Tongue (tissue), 1 donor: ENCODE measurements at regions not wholly inside any gene's neighbourhood (a gene's known extent, or its start where the extent isn't known, plus 50 kb on each side); places are given as distances from the start of the nearest gene placed in this dataset.

Source experiments
- DNase-seq: peaks from one replicate; pipeline ENCODE4 v3.0.0-alpha.2; 2015

DNA sequence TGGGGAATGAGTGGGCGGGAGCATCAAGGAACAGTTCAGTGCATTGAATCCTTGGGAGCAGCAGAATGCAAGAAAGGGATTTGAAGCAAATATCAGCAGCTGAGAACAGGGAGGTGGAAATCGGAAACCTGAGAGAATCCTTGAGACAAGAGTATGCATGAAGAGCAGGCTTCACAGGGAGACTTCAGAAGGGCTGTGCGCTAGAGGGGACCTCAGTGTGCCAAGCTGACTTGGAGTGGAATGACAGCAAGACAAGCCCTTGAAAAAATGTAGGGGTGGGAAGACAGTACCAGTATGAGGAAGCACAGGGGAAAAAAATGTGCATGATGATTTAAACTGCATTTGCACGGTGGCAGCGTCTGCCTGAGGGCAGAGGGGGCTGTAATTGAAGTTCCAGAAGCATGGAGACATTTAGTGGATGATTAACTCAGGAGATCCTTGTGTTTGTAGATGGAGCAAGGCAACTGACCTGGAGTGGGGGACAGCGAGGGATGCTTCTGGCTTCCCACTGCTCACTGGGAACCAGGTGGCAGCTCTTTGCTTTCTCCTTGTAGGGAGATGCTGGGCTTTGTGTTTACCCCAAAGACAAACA, 204.9 kb upstream of the PLET1 start:
- DNase-seq, result no peak

DNA sequence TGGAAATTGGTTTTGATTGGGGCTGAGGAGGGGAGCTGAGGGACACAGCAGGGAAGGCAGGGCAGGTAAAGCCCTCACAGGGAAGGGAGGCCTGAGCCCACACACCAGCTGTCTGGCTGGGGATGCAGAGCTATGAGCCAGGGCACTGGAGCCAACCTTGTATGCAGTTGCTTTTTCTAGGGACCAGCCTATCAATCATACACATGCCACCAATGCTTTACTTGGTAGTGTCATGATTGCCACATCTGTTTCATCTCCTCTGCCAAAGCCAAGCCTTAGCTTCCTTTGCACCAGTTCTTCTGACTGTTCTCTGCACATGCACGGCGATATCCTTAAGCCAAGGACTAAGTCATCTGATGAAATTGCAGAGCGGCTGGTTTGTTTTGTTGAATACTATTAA, 207.1 kb upstream of the PLET1 start:
- no peak for DNase-seq

DNA sequence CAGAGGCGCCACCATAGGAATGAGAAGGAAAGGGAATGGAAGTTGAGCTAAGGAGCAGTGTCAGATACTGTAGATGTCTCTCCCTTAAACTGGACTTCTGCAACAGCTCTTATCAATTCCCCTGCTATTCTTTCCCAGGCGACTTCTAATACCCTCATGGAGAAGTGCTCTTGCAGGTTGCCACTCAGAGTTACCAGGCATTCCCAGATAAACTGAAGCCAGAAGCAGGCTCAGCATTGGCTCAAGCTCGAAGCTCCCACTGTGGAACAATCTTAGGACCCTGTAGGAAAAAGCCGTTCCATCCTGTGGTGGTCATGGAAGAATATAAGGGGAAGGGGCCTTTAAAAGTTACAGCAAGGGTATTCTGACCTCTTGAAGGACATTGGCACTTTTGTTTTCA, 208.7 kb upstream of the PLET1 start:
- no peak for DNase-seq

DNA sequence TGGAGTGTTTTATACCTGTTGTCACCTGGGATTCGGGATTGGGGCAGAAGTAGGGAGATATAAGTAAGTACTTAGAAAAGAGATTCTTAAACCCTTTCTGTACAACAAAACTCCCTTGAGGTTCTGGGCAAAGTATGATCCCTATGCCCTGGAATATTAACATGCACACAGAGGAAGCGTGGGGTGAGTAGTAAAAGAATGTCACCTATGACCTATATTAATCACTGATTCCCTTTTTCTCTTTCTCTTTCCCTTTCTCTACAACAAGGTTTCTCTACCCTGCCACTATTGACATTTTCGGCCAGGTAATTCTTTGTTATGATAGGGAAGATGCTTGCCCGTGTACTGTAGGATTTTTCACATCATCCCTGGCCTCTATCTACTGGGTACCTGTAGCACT, 209.7 kb upstream of the PLET1 start:
- no peak for DNase-seq

DNA sequence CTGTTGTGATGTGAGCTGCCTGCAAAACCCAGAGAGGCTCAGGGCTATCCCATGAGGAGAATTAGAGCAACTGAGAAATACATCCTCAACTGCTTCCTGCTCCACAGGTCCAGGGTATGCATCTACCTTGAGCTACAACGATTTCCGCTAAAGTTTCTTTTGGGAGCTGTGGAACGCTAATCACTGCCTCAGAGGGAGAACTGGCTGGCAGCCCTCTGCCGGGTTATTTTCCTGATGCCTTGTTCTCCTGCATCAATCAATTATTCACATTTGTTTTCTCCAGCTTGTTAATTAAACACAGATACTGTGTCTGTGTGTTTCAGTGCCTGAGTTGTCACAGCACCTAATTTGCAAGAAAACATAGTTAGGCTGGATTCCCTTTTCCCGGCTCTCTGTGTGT, 211.1 kb upstream of the PLET1 start:
- DNase-seq, result no peak

DNA sequence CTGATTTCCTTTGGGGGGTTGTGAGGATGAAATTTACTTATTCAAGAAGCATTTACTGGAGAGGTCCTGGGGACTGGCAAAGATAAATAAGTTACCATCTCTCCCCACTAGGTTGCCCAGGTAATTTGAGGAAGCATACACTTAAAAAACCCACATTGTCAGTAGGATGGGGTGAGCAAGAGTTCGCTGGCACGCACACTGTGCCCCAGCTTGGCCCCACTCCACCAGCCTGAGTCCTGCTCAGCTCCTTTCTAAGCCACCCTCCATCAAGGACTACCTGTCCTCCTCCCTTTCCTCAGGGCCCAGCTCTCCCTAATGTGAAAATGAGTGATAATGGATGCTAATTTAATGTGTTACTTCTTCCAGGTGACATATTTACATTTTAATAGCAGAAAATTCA, 216.5 kb upstream of the PLET1 start:
- no peak for DNase-seq

DNA sequence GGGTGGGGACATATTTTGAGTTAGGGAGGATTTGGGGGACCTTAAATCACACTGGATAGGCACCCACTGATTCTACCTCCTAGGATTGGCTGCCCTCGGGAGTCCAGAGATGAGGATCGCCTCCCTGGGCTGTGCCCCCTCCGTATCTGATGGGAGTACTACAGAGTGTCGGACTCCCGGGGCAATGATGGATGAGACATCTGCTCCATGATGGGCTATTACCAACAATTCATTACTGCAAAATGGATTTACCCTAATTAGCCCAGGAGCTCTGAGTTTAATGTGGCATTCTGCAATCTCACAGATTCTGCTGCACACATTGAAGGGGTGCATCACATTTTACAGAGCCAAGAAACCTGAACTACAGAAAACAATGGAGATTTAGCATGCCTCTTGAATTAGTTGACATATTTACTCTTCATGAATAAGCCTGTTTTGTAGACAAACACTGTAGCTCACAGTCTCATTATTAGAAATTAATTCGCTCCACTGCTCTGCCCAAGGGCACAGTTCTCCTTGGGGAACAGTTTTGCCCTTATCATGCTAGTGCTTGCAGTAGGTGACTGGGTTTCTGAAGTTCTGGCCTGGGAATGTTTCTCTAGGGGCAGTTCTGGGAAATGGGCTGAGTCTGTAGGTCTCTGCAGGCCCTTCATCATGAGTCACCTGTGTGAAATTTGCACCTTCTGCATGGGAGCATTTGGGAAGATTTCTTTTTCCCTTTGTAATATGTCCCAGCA, 217.1 kb upstream of the PLET1 start:
- no peak for DNase-seq

DNA sequence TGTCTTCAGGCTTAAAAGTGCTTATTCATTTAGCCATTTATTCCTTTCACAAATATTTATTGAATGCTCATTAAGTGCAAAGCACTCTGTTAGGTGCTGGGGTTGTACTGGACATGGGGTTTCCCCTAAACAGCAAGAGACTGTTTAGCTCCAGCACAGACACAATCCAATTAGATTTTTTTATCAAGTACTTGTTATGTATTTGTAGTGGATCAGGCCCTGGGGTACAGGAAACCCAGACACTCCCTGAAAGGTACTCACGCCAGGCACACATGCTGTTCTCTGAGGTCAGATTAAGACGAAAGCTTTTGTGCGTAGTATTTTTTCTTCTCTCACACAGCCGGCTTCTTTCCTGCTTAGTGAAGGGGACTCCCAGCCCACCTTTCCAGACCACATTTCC, 218.1 kb upstream of the PLET1 start:
- no peak for DNase-seq

DNA sequence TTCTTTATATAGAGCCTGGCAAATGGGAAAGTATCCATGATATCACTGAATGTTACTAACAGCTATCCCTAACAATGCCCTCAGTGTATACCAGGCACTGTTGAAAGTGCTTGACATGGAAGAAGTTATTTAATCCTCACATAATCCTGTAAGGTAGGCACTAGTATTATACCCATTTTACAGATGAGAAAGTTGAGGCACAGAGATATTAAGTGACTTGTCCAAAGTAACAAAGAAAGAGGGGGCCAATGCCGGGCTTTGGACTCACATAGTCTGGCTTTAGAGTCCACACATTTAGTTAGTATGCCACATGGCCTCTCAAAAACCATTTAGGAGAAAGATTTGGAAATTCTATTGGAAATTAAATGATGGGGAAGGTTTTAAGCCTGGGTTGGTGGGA, 220.8 kb upstream of the PLET1 start:
- no peak for DNase-seq

DNA sequence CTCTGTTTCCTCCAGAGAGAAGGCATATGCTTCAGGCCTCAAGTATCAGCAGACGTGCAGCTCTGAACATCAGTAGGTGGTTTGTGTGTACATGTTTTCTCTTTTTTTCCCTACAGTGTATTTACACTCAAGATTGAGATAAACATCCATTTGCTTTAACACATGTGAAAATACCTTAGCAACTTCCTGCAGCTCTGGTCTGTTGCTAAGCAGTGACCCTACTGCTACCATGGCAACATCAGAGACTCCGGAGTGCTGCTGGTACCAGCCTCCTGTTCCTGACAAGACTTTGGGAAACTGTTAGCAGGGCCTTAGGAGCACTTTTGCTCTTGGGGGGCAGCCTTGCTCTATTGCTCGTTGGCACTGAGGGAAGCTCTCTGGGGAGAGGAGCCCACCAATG, 221.2 kb upstream of the PLET1 start:
- DNase-seq, result no peak

DNA sequence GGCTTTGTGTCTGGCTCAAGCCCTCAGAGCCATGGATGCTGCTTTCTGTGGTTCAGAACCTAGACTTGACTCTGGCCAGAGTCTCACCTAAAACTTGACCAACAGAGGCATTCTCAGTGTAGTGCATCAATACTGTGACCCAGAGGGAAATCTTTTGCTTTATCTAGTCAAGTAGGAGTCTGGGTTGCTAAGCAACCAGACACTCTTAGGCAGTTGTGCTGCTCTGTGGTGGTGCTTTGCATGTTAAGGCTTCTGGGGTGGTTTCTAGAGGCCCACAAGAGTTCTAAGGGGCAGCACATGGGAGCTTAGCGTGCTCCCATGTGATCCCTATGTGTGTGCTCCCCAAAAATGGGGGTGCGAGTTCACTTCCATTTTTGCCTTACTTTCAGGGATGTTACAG, 224.6 kb upstream of the PLET1 start:
- no peak for DNase-seq

DNA sequence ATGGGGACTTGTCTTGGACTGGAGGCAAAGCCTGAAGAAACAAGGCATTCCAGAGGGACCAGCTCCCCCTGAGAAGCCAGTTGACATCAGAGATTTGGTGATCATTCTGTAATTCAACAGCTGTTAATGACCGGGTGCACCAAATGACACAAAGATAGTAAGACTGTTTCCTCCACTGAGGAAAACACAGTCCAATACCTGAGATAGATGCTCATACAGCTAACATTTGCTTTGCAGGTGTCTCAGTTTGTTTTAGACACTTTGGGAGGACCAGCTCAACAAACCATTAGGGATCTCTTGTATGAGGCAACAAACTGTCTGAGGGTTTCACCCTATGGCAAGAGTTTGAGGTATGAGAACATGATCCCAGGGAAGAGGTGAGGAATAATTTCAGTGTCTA, 237.2 kb upstream of the PLET1 start:
- no peak for DNase-seq

DNA sequence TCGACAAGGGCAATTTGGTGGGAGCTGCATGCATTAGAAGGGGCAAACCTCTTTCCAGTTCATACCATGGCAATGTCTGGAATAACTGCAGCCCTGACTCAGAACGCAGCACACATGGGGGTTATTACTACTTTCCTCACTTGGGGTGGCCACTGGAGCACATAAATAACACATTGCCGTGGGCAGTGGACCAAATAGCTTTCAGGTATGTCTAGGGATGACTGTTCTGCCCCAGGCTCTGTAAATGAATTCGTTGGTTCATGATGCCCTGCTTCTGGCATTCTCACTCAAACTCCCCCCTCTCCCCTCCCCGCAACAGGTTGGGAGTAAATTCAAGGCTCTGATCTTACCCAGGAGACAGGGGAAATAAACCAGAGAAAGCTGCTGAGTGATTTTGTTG, 238.0 kb upstream of the PLET1 start:
- no peak for DNase-seq

DNA sequence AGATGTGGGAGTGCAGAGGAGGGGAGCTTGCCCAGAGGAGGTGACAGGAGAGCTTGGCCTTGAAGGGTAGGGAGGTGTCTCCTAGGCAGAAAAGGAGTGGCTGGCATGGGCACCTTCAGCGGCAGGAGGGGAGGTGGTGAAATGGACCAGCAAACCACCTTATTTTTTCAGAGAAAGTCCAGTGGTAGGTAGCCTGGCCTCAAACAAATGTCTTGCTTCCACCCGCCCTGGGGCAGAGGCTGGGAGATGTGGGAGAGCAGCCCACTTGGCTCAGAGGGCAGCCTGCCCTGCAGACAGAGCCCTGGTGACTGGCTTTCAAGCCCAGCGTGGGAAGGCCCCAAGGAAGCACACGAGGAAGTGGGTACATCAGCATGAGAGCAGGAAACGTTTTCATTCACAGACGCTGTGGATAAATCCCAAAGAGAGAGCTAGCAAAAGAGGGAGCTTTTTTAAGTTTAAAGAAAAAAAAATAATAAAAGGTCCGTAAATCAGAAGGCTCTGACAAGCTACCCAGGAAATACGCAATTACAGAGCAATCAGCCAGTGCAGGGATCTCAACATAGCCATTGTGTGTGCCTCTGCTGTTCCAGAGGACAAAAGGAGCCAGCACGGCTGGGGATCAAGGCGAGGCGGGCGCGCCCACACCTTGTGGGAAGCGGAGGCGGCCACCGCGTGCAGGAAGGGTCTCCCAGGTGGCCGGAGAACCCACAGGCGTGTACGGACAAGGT, 238.7 kb upstream of the PLET1 start:
- DNase-seq, result no peak

DNA sequence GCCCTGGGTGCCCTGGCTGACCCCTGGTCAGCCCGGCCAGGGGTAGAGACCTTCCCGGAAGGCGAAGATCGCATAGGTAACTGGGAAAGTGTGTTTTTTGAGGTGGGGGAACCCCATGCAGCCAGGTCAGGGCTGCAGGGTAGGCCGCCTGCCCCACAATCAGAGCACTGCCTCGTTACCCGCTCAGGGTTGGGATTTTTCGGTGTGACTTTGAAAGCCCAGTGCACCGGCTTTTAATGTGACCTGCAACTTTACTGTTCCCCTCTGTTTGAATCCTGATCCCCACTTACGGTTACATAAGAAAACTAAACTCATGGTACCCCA, 239.2 kb upstream of the PLET1 start:
- no peak for DNase-seq

DNA sequence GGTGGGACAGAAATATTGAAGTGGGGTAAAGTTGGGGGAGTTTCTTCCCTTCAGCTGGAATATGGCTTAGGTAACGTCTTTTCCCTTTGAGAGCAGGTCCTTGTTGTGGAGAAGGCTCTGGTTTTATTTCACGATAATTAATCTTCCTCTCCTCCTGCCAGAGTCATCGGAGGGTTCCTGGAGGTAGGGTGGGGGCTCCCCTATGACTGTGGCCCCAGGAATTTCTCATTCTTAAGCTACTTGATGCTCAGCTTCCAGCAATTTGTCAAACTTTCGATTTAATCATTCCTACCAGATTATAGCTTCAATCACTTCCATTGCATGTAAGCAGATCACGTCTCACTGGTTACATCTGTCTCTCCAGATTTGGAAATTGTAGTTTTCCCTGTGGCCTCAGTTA, 242.8 kb upstream of the PLET1 start:
- DNase-seq, result no peak

DNA sequence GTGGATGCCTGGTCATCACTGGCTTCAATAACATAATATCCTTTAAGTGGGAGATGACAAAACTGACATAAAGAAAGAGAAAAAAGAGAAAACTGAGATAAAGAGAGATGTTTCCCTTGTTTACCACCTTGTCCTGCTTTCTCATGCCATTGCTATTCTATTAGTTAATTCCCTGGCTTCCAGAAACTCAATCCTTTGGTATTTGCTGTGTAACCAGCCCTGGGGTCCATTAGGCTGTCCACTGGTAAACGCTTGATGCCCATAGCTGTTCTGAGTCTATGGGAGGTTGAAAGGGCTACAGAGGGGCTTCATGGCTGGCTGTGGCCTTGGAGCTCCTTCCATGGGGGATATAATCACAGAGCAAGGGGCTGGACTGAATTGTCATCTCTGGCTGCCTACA, 243.4 kb upstream of the PLET1 start:
- no peak for DNase-seq

DNA sequence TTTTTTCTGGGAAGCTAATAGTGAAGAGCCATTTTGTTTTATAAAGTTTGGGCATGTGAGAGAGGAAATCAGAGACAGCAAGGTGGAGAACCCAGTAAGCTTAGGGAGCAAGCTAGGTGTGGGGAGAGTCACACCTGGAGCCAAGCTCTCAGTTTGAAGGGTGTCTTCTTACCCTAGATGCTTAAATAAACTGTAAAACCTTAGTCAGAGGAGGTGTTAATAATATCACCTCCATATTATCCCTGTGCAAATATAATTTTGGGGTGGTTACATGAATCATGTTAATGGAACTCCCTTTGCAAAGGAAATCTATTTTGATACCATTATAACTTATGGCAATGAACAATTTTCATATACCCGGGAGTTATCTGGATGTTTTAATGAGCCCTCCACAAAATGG, 246.2 kb upstream of the PLET1 start:
- DNase-seq, result no peak

DNA sequence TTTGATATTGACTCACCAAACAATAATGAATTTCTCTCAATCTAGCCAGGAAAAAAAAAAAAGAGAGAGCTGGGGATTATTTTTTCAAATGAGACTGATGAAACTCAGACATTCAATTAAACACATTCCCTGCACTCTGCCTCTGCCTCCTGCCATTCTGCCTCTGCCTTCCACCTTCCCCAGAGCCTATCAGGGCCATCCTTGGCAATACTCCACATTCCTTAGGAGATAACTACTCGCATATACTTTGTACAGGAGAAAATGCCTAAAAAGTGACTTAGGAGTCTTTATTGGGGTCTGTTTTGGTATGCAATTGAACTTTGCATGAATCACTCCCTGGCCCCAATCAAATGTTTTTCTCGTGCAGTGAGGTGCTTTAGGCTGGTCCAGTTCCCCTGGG, 246.6 kb upstream of the PLET1 start:
- DNase-seq, result no peak

DNA sequence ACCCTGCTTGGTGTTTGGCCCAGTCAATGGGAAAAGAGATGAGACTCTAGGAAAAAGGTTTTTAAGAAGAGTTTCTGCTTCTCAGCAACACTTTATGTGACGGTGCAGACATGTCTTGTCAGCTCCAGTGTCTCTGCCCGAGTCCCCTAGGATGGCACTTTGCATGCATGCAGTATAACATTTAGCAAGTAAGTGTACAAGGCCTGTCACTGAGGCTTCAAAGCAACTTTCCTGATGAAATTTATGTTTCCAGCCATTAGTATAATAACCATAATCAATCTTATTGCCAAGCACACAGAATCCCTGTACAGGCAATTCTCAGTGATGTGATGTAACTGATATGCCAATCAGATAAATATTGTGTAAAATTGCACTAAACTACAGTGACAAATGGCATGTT, 248.1 kb upstream of the PLET1 start:
- no peak for DNase-seq

DNA sequence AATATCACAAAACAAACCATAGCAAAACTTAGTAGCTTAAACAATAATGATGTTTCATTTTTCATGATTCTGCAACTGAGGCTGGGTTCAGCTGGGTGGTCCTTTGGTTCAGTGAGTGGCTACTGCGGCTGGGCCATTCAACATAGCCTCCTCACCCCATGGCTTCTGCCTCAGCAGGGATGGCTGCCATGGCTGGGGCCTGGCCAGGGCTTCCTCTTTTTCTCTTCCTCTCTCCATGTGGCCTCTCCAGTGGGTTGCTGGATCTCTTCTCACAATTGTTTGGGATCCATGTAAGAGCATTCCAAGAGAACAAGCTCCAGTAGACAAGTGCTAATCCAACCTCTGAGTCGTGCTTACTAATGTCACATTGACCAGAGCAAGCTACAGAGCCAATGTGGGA, 248.6 kb upstream of the PLET1 start:
- DNase-seq, result no peak

DNA sequence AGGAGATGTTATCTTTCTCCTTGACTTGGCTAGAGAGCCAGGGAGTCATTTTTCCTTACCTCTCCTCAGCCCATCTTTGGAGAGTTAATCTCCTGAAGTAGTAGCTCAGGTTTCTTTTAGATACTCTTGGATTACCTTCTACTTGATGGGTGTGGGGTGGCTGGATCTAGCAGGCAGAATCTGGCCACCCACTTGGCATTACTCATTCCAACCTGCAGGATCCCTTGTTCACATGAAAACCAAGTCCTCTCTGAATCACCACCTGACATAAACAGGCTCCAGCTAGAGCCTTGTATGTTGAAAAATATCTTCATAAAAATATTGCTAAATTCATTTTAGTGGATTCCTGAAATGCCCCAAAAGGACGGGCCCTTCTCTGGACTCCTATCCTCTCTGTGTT, 250.6 kb upstream of the PLET1 start:
- DNase-seq, result no peak

DNA sequence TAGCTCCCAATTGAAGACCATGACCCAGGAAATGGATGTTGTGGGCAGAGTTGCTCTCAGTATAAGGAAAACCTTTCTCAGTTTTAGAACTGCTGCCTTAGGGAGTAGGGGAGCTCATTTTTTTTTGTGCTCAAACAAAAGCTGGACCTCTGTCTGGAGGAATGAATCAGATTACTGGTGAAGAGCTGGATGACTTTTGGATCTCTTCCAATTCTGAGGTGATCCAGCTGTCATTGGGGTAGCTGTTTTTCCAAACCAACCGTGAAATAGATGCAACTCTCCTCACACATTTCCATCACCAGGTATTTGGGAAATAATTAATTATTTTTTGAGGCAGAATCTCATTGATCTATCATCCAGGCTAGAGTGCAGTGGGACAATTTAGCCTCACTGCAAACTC, 251.3 kb upstream of the PLET1 start:
- no peak for DNase-seq

DNA sequence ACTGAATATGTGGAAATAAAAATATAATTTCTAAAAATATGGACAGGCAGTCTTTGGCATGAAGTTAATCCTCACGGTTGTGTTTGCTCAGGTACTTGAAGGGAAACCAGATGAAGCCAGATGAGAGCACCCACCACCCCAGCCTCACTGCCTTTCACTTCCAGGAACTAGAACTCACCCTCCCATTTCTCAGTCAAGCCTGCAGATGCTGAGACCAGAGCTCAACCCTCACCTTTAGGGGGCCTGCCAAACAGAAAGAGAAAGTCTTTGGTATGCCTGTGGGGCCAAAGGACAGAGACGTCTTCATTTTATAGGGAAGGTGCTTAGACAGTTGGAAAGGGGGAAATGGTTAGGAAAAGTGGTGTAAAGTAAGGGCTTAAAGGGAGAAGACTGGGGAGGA, 252.8 kb upstream of the PLET1 start:
- no peak for DNase-seq
